Ectodermal cell (in vitro differentiated cells): ENCODE measurements at regions not wholly inside any gene's neighbourhood (a gene's known extent, or its start where the extent isn't known, plus 50 kb on each side); places are given as distances from the start of the nearest gene placed in this dataset.

Experiments used
- H3K27ac ChIP-seq: 2 replicates; pipeline ENCODE4 v1.7.0; 2013; ENCODE audit warnings: mild to moderate bottlenecking, low read depth, low read length; ENCODE audit not compliant: insufficient read depth, poor library complexity, severe bottlenecking
- H3K27me3 ChIP-seq: 2 replicates; pipeline ENCODE4 v1.7.0; 2013; ENCODE audit warnings: mild to moderate bottlenecking, low read length; ENCODE audit not compliant: insufficient read depth, control insufficient read depth, poor library complexity, severe bottlenecking
- H3K36me3 ChIP-seq: one replicate; pipeline ENCODE4 v1.7.0; 2013; ENCODE audit warnings: low read length; ENCODE audit not compliant: control insufficient read depth, insufficient read depth
- H3K4me1 ChIP-seq: one replicate; pipeline ENCODE4 v1.7.0; 2013; ENCODE audit warnings: low read length; ENCODE audit not compliant: control insufficient read depth, insufficient read depth
- H3K4me3 ChIP-seq: 2 replicates; pipeline ENCODE4 v1.7.0; 2013; ENCODE audit warnings: low read depth, low read length, control low read depth; ENCODE audit not compliant: insufficient read depth
- H3K9me3 ChIP-seq: 2 replicates; pipeline ENCODE4 v1.7.0; 2013; ENCODE audit warnings: mild to moderate bottlenecking, low read length, moderate library complexity; ENCODE audit not compliant: control insufficient read depth
- WGBS, 2 experiments: methylation state at CpG; one replicate each; pipeline ENCODE4 v1.1.7; 2013; ENCODE audit warnings: missing lambda C conversion rate in 2 of 2; 5-methylcytosine and 5-hydroxymethylcytosine counted together

- Histone ChIP-seq H3K27ac (no peak overlapping the region), H3K36me3 (no peaks in the 10 kb centered on the region), H3K4me1 (peaks cover 8% of the 10 kb centered on the region), H3K27me3 (no peaks in the 10 kb centered on the region), H3K4me3 (no peak overlapping the region), H3K9me3 (no peaks in the 10 kb centered on the region)
- 85 to 89% methylated on average over 3 of the region's 3 CpGs for WGBS, 2 experiments
Observed at GRCh38 chr1:208893251-208893650, 649.1 kb upstream of the PLXNA2 start.

- Histone ChIP-seq H3K9me3 (no peaks in the 10 kb centered on the region), H3K27me3 (no peaks in the 10 kb centered on the region), H3K4me1 (peaks cover 8% of the 10 kb centered on the region), H3K27ac (no peak overlapping the region), H3K36me3 (no peaks in the 10 kb centered on the region), H3K4me3 (no peak overlapping the region)
- WGBS, 2 experiments = no CpG with 5 or more reads among the region's 1 CpG
Observed at GRCh38 chr1:208895181-208895580, 651.0 kb upstream of the PLXNA2 start.

DNA sequence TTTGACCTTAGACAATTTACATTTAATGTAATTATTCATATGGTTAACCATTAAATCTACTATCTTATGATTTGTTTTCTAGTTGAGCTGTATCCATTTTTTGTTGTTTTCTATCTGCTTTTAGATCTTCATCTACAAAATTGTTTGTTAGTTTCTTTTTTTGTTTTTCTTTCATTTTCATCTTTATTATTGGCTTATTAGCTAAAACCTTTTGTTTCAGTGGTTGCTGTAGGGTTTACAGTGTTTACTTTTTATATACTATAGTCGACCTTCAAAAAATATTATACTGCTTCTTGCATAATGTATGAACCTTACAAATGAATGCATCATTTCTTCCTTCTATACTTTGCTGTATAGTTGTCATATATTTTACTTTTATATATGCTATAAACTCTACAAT lies 651.6 kb upstream of the PLXNA2 start:
- Histone ChIP-seq H3K27me3 (no peaks in the 10 kb centered on the region), H3K27ac (no peak overlapping the region), H3K4me3 (no peak overlapping the region), H3K36me3 (no peaks in the 10 kb centered on the region), H3K9me3 (no peaks in the 10 kb centered on the region), H3K4me1 (peaks cover 8% of the 10 kb centered on the region)
- WGBS, 2 experiments = no CpG with 5 or more reads among the region's 1 CpG

DNA sequence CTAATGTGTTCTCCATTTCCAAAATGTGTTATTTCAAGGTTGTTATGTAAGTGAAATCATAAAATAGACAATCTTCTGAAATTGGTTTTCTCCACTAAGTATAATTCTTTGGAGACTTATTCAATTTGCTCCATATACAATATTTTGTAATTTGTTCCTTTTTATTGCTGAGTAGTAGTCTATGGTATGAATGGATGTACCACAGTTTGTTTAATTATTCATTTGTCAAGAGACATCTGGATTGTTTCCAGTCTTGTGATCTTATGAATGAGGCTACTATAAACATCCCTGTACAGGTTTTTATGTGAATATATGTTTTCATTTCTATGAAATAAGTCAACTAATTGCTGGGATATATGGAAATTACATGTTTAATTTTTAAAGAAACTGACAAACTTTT lies 652.6 kb upstream of the PLXNA2 start:
- no peaks in the 10 kb centered on the region for H3K9me3 ChIP-seq
- H3K4me1 ChIP-seq = peaks cover 8% of the 10 kb centered on the region
- H3K36me3 ChIP-seq = no peaks in the 10 kb centered on the region
- H3K27me3 ChIP-seq = no peaks in the 10 kb centered on the region
- H3K4me3 ChIP-seq = no peak overlapping the region
- no peak overlapping the region for H3K27ac ChIP-seq

DNA sequence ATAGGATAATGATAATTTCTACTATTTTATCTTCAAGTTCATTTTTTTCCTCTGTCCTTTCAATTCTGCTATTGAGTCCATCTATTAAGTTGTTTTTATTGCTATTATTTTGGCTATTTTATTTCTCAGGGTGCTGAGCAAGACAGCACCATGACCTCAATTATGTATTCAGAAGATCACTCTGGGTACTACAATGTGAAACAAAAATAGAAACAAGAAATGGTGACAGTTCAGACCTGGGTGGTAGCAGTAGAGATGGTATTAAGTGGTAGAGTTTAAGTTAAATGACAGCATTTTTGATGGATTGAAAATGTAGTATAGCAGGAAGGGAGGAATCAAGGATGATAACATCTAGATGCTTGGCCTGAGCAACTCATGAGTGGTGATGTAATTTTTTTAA lies 655.3 kb upstream of the PLXNA2 start:
- Histone ChIP-seq H3K4me1 (no peaks in the 10 kb centered on the region), H3K36me3 (no peaks in the 10 kb centered on the region), H3K4me3 (no peak overlapping the region), H3K9me3 (no peaks in the 10 kb centered on the region), H3K27ac (no peak overlapping the region), H3K27me3 (no peaks in the 10 kb centered on the region)

DNA sequence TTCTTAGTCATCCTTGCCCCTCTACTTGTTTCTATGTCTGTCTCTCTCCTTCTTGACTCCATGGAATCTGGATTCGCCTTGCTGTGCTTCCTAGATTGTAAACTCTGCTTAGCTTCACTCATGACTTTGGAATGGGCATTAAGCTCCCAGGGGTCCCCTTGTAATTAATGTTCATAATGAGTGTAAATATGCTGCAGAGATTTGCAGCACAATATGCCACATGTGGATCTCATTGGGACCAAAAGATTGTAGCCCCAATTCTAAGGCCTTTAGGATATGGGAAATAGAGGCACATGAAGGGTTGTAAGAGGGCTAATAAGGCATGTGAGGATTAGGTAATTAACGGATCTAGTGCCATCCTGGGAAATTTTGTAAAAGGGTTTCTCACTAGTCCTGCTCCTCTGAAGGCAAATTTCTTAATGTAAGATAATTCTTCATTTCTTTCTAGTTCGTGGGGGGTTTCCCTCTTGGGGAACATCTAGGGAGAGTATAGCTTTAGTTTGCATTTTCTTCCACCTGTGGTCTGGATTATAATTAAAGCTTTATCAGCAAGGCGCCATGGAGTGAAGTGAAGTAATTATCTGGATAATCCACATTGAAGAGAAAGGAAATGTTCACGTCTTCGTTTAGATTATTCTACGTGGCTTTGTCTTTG lies 659.2 kb upstream of the PLXNA2 start:
- whole genome bisulfite sequencing, 2 experiments = 92 to 93% methylated on average over 7 of the region's 7 CpGs
- no peaks in the 10 kb centered on the region for H3K9me3 ChIP-seq
- no peaks in the 10 kb centered on the region for H3K27me3 ChIP-seq
- H3K4me1 ChIP-seq = no peaks in the 10 kb centered on the region
- no peak overlapping the region for H3K27ac ChIP-seq
- H3K36me3 ChIP-seq = no peaks in the 10 kb centered on the region
- no peak overlapping the region for H3K4me3 ChIP-seq

GRCh38 chr1:208907790-208908189 lies 663.6 kb upstream of the PLXNA2 start:
- Histone ChIP-seq H3K27ac (no peak overlapping the region), H3K4me3 (no peak overlapping the region), H3K27me3 (no peaks in the 10 kb centered on the region), H3K4me1 (no peaks in the 10 kb centered on the region), H3K36me3 (no peaks in the 10 kb centered on the region), H3K9me3 (no peaks in the 10 kb centered on the region)
- WGBS, 2 experiments = 90 to 92% methylated on average over 4 of the region's 4 CpGs

DNA sequence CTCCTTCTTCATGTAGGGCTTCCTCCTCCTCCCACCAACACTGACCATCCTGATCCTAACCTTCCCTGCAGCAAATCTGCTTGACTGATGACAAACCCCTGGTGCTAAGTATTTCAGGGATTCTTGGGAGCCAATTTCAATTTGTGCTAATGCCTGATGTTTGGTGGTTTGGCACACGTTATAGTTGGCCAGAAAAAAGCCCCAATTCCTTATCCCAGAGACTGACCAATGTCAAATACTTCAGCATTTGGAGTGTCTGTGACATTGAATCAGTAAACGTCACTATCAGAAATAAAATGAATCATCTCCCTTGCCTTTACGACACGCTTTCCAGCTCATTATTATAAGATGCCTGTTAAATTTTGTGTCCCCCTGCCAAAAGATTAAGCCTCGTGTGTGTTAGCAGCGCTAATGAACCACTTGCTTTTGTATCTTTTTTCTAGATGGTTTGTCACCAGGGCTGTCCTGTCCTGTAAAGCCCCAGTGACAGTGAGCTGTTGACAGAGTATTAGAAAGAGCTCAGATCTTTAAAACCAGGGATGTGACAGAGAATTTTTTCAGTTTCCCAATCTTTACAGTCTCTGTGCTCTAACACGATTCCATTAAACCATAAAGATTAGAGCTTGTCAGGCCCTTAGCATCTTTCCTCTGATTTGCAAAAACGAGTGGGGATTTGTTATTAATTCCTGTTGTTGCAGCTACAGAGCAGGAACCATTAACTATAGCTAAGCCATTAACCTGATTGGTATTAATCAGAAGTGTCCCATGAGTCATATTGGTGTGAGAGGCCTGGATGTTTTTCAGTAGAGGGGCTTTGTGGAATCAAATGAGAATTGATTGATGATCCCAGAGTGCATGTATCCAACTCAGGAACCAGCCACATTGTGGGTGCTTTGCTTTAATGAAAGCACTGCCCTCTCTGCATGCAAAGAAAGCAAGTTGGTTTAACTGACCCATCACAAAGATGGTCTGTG lies 665.1 kb upstream of the PLXNA2 start:
- Histone ChIP-seq H3K27me3 (no peaks in the 10 kb centered on the region), H3K27ac (no peak overlapping the region), H3K4me3 (no peak overlapping the region), H3K36me3 (no peaks in the 10 kb centered on the region), H3K4me1 (no peaks in the 10 kb centered on the region), H3K9me3 (no peaks in the 10 kb centered on the region)
- 90 to 94% methylated on average over 8 of the region's 8 CpGs for WGBS, 2 experiments

GRCh38 chr1:208910161-208910560 lies 666.0 kb upstream of the PLXNA2 start:
- H3K27ac ChIP-seq = no peak overlapping the region
- H3K36me3 ChIP-seq = no peaks in the 10 kb centered on the region
- no peaks in the 10 kb centered on the region for H3K9me3 ChIP-seq
- no peaks in the 10 kb centered on the region for H3K27me3 ChIP-seq
- no peaks in the 10 kb centered on the region for H3K4me1 ChIP-seq
- H3K4me3 ChIP-seq = no peak overlapping the region

- WGBS, 2 experiments = 91 to 96% methylated on average over 5 of the region's 5 CpGs
- Histone ChIP-seq H3K27me3 (no peaks in the 10 kb centered on the region), H3K9me3 (no peaks in the 10 kb centered on the region), H3K27ac (no peak overlapping the region), H3K36me3 (no peaks in the 10 kb centered on the region), H3K4me1 (no peaks in the 10 kb centered on the region), H3K4me3 (no peak overlapping the region)
Observed at GRCh38 chr1:208917281-208917680, 666.2 kb upstream of the CAMK1G start.
